ENCODE measurements at regions not wholly inside any gene's neighbourhood (a gene's known extent, or its start where the extent isn't known, plus 50 kb on each side); places are given as distances from the start of the nearest gene placed in this dataset.

- no peak for DNase-seq (ENCODE audit: low spot score)
- intact Hi-C loops (cut with micrococcal nuclease), result no loop called here
- Mint-ChIP-seq H3K27me3 (ENCODE audit: insufficient read depth) (no peaks in the 10 kb centered on the region), H3K36me3 (ENCODE audit: low read depth) (no peaks in the 10 kb centered on the region), H3K27ac (no peak overlapping the region), H3K4me3 (no peak overlapping the region), H3K4me1 (ENCODE audit: low read depth) (no peaks in the 10 kb centered on the region), H3K9me3 (no peaks in the 10 kb centered on the region)
Observed at GRCh38 chr10:58909881-58910280, 266.6 kb upstream of the PHYHIPL start.

- Mint-ChIP-seq H3K27me3 (ENCODE audit: insufficient read depth) (no peaks in the 10 kb centered on the region), H3K4me1 (ENCODE audit: low read depth) (no peaks in the 10 kb centered on the region), H3K4me3 (no peak overlapping the region), H3K27ac (no peak overlapping the region), H3K36me3 (ENCODE audit: low read depth) (no peaks in the 10 kb centered on the region), H3K9me3 (no peaks in the 10 kb centered on the region)
- intact Hi-C loops (cut with micrococcal nuclease), result no loop called here
- no peak for DNase-seq (ENCODE audit: low spot score)
Observed at GRCh38 chr10:58913717-58914116, 262.7 kb upstream of the PHYHIPL start.

- intact Hi-C loops (cut with micrococcal nuclease), result no loop called here
- DNase-seq (ENCODE audit: low spot score), result no peak
- Mint-ChIP-seq H3K27me3 (ENCODE audit: insufficient read depth) (no peaks in the 10 kb centered on the region), H3K4me1 (ENCODE audit: low read depth) (no peaks in the 10 kb centered on the region), H3K27ac (no peak overlapping the region), H3K4me3 (no peak overlapping the region), H3K36me3 (ENCODE audit: low read depth) (no peaks in the 10 kb centered on the region), H3K9me3 (no peaks in the 10 kb centered on the region)
Observed at GRCh38 chr10:58918887-58919286, 257.6 kb upstream of the PHYHIPL start.

GRCh38 chr10:58919927-58920654 is 256.4 kb upstream of the PHYHIPL start:
- no peaks in the 10 kb centered on the region for H3K9me3 Mint-ChIP-seq
- H3K36me3 Mint-ChIP-seq (ENCODE audit: low read depth), result no peaks in the 10 kb centered on the region
- intact Hi-C loops (cut with micrococcal nuclease), result no loop called here
- no peak overlapping the region for H3K4me3 Mint-ChIP-seq
- no peaks in the 10 kb centered on the region for H3K27me3 Mint-ChIP-seq (ENCODE audit: insufficient read depth)
- no peak overlapping the region for H3K27ac Mint-ChIP-seq
- H3K4me1 Mint-ChIP-seq (ENCODE audit: low read depth), result no peaks in the 10 kb centered on the region
- no peak for DNase-seq (ENCODE audit: low spot score)

- no peak overlapping the region for H3K4me3 Mint-ChIP-seq
- no peaks in the 10 kb centered on the region for H3K9me3 Mint-ChIP-seq
- no peaks in the 10 kb centered on the region for H3K4me1 Mint-ChIP-seq (ENCODE audit: low read depth)
- H3K27me3 Mint-ChIP-seq (ENCODE audit: insufficient read depth), result no peaks in the 10 kb centered on the region
- intact Hi-C loops (cut with micrococcal nuclease), result no loop called here
- no peak for DNase-seq (ENCODE audit: low spot score)
- no peaks in the 10 kb centered on the region for H3K36me3 Mint-ChIP-seq (ENCODE audit: low read depth)
- no peak overlapping the region for H3K27ac Mint-ChIP-seq
Observed at GRCh38 chr10:58920655-58921003, 255.8 kb upstream of the PHYHIPL start.

- no peak for DNase-seq (ENCODE audit: low spot score)
- H3K27me3 Mint-ChIP-seq (ENCODE audit: insufficient read depth), result no peaks in the 10 kb centered on the region
- H3K36me3 Mint-ChIP-seq (ENCODE audit: low read depth), result no peaks in the 10 kb centered on the region
- no peaks in the 10 kb centered on the region for H3K9me3 Mint-ChIP-seq
- no peak overlapping the region for H3K27ac Mint-ChIP-seq
- intact Hi-C loops (cut with micrococcal nuclease), result no loop called here
- no peak overlapping the region for H3K4me3 Mint-ChIP-seq
- no peaks in the 10 kb centered on the region for H3K4me1 Mint-ChIP-seq (ENCODE audit: low read depth)
Observed at GRCh38 chr10:58921421-58921855, 255.0 kb upstream of the PHYHIPL start.

- no peak for DNase-seq (ENCODE audit: low spot score)
- H3K27ac Mint-ChIP-seq, result no peak overlapping the region
- no peak overlapping the region for H3K4me3 Mint-ChIP-seq
- H3K4me1 Mint-ChIP-seq (ENCODE audit: low read depth), result no peaks in the 10 kb centered on the region
- no peaks in the 10 kb centered on the region for H3K36me3 Mint-ChIP-seq (ENCODE audit: low read depth)
- intact Hi-C loops (cut with micrococcal nuclease), result no loop called here
- H3K27me3 Mint-ChIP-seq (ENCODE audit: insufficient read depth), result no peaks in the 10 kb centered on the region
- H3K9me3 Mint-ChIP-seq, result no peaks in the 10 kb centered on the region
Observed at GRCh38 chr10:58925381-58925780, 251.1 kb upstream of the PHYHIPL start.

GRCh38 chr10:58930500-58930899 is 245.9 kb upstream of the PHYHIPL start:
- no peak for DNase-seq (ENCODE audit: low spot score)
- H3K4me3 Mint-ChIP-seq, result no peak overlapping the region
- no peaks in the 10 kb centered on the region for H3K9me3 Mint-ChIP-seq
- no peaks in the 10 kb centered on the region for H3K4me1 Mint-ChIP-seq (ENCODE audit: low read depth)
- no peaks in the 10 kb centered on the region for H3K36me3 Mint-ChIP-seq (ENCODE audit: low read depth)
- H3K27me3 Mint-ChIP-seq (ENCODE audit: insufficient read depth), result no peaks in the 10 kb centered on the region
- H3K27ac Mint-ChIP-seq, result no peak overlapping the region
- intact Hi-C loops (cut with micrococcal nuclease), result no loop called here

- H3K27ac Mint-ChIP-seq, result no peak overlapping the region
- H3K9me3 Mint-ChIP-seq, result no peaks in the 10 kb centered on the region
- no peak for DNase-seq (ENCODE audit: low spot score)
- H3K4me1 Mint-ChIP-seq (ENCODE audit: low read depth), result no peaks in the 10 kb centered on the region
- intact Hi-C loops (cut with micrococcal nuclease), result no loop called here
- no peaks in the 10 kb centered on the region for H3K27me3 Mint-ChIP-seq (ENCODE audit: insufficient read depth)
- no peaks in the 10 kb centered on the region for H3K36me3 Mint-ChIP-seq (ENCODE audit: low read depth)
- H3K4me3 Mint-ChIP-seq, result no peak overlapping the region
Observed at GRCh38 chr10:58932126-58932525, 244.3 kb upstream of the PHYHIPL start.

GRCh38 chr10:58932577-58933314 is 243.7 kb upstream of the PHYHIPL start:
- no peak overlapping the region for H3K27ac Mint-ChIP-seq
- H3K27me3 Mint-ChIP-seq (ENCODE audit: insufficient read depth), result no peaks in the 10 kb centered on the region
- no peaks in the 10 kb centered on the region for H3K36me3 Mint-ChIP-seq (ENCODE audit: low read depth)

GRCh38 chr10:58936364-58936763 is 240.1 kb upstream of the PHYHIPL start:
- Mint-ChIP-seq H3K27ac (no peak overlapping the region), H3K36me3 (ENCODE audit: low read depth) (no peaks in the 10 kb centered on the region), H3K9me3 (no peaks in the 10 kb centered on the region), H3K4me3 (no peak overlapping the region), H3K27me3 (ENCODE audit: insufficient read depth) (no peaks in the 10 kb centered on the region), H3K4me1 (ENCODE audit: low read depth) (no peaks in the 10 kb centered on the region)
- intact Hi-C loops (cut with micrococcal nuclease), result no loop called here
- DNase-seq (ENCODE audit: low spot score), result no peak

More at GRCh38 chr10:58932577-58933314, 243.7 kb upstream of the PHYHIPL start:
- no peak for DNase-seq (ENCODE audit: low spot score)
- Mint-ChIP-seq H3K4me1 (ENCODE audit: low read depth) (no peaks in the 10 kb centered on the region), H3K4me3 (no peak overlapping the region), H3K9me3 (no peaks in the 10 kb centered on the region)
- intact Hi-C loops (cut with micrococcal nuclease), result no loop called here

GRCh38 chr10:58937423-58937822 is 239.0 kb upstream of the PHYHIPL start:
- no peak for DNase-seq (ENCODE audit: low spot score)
- H3K9me3 Mint-ChIP-seq, result no peaks in the 10 kb centered on the region
- no peaks in the 10 kb centered on the region for H3K27me3 Mint-ChIP-seq (ENCODE audit: insufficient read depth)
- intact Hi-C loops (cut with micrococcal nuclease), result no loop called here
- no peak overlapping the region for H3K4me3 Mint-ChIP-seq
- H3K36me3 Mint-ChIP-seq (ENCODE audit: low read depth), result no peaks in the 10 kb centered on the region
- H3K27ac Mint-ChIP-seq, result no peak overlapping the region
- no peaks in the 10 kb centered on the region for H3K4me1 Mint-ChIP-seq (ENCODE audit: low read depth)

- H3K4me1 Mint-ChIP-seq (ENCODE audit: low read depth), result no peaks in the 10 kb centered on the region
- intact Hi-C loops (cut with micrococcal nuclease), result no loop called here
- DNase-seq (ENCODE audit: low spot score), result no peak
- H3K27me3 Mint-ChIP-seq (ENCODE audit: insufficient read depth), result no peaks in the 10 kb centered on the region
- H3K4me3 Mint-ChIP-seq, result no peak overlapping the region
- no peak overlapping the region for H3K27ac Mint-ChIP-seq
- no peaks in the 10 kb centered on the region for H3K9me3 Mint-ChIP-seq
- H3K36me3 Mint-ChIP-seq (ENCODE audit: low read depth), result no peaks in the 10 kb centered on the region
Observed at GRCh38 chr10:58942724-58943123, 233.7 kb upstream of the PHYHIPL start.

All from activated T-helper 1 cell treated with anti-CD3 and anti-CD28 coated beads, Interleukin-12 subunit alpha, Interleukin-12 subunit beta, Interleukin-2, Interleukin-4 antibody, amounts not matched to agents 30 ng/mL and 10 ng/mL and 1 ng/mL, durations not matched to agents 14 hours and 24 hours and 36 hours (primary cell).